Progenitor cell of endocrine pancreas (in vitro differentiated cells): ENCODE measurements at regions not wholly inside any gene's neighbourhood (a gene's known extent, or its start where the extent isn't known, plus 50 kb on each side); places are given as distances from the start of the nearest gene placed in this dataset.

ENCODE experiments used
- DNase-seq: peaks from one replicate; pipeline ENCODE4 v3.0.0; 2021; ENCODE audit warnings: low spot score; ENCODE audit not compliant: unreplicated experiment
- H3K27ac Mint-ChIP-seq: 2 replicates; pipeline ENCODE4 v1.8.0; 2021; ENCODE audit warnings: mild to moderate bottlenecking, moderate library complexity, mixed read lengths
- H3K27me3 Mint-ChIP-seq: 2 replicates; pipeline ENCODE4 v1.8.0; 2021; ENCODE audit warnings: mixed read lengths
- H3K36me3 Mint-ChIP-seq: 2 replicates; pipeline ENCODE4 v1.8.0; 2022; ENCODE audit warnings: mixed read lengths; ENCODE audit not compliant: insufficient read depth
- H3K4me1 Mint-ChIP-seq: 2 replicates; pipeline ENCODE4 v1.8.0; 2021; ENCODE audit warnings: low read depth, mixed read lengths
- H3K4me3 Mint-ChIP-seq: 2 replicates; pipeline ENCODE4 v1.8.0; 2021; ENCODE audit warnings: low read depth, mild to moderate bottlenecking, moderate library complexity, mixed read lengths
- H3K9me3 Mint-ChIP-seq: 2 replicates; pipeline ENCODE4 v1.8.0; 2021; ENCODE audit warnings: low read depth, mixed read lengths
- CTCF ChIP-seq: fragments of 200-600 bp; sonication (generic); IDR thresholded peaks from one replicate; pipeline ENCODE4 v1.5.0; 2021; ENCODE audit warnings: antibody characterized with exemption, mild to moderate bottlenecking; ENCODE audit not compliant: unreplicated experiment

- DNase-seq = no peak
- Mint-ChIP-seq H3K27ac (no peak overlapping the region), H3K36me3 (no peaks in the 10 kb centered on the region), H3K9me3 (no peaks in the 10 kb centered on the region), H3K4me3 (no peak overlapping the region), H3K4me1 (no peaks in the 10 kb centered on the region), H3K27me3 (no peaks in the 10 kb centered on the region)
- no peak for TF ChIP-seq CTCF
Observed at GRCh38 chr5:53357439-53357838, 123.0 kb upstream of the FST start.

- Mint-ChIP-seq H3K4me1 (no peaks in the 10 kb centered on the region), H3K4me3 (no peak overlapping the region), H3K9me3 (no peaks in the 10 kb centered on the region), H3K36me3 (no peaks in the 10 kb centered on the region), H3K27me3 (no peaks in the 10 kb centered on the region), H3K27ac (no peak overlapping the region)
- TF ChIP-seq CTCF = no peak
- DNase-seq = no peak
Observed at GRCh38 chr5:53358794-53359193, 121.6 kb upstream of the FST start.

- no peak overlapping the region for H3K4me3 Mint-ChIP-seq
- TF ChIP-seq CTCF = no peak
- no peak for DNase-seq
- H3K36me3 Mint-ChIP-seq = no peaks in the 10 kb centered on the region
- no peaks in the 10 kb centered on the region for H3K9me3 Mint-ChIP-seq
- H3K4me1 Mint-ChIP-seq = no peaks in the 10 kb centered on the region
- H3K27me3 Mint-ChIP-seq = no peaks in the 10 kb centered on the region
- H3K27ac Mint-ChIP-seq = no peak overlapping the region
Observed at GRCh38 chr5:53359916-53360517, 120.4 kb upstream of the FST start.

- H3K9me3 Mint-ChIP-seq = no peaks in the 10 kb centered on the region
- H3K4me3 Mint-ChIP-seq = no peak overlapping the region
Observed at GRCh38 chr5:53360811-53361210, 119.6 kb upstream of the FST start.

GRCh38 chr5:53361708-53362107 lies 118.7 kb upstream of the FST start:
- Mint-ChIP-seq H3K27me3 (no peaks in the 10 kb centered on the region), H3K36me3 (no peaks in the 10 kb centered on the region), H3K27ac (no peak overlapping the region), H3K4me3 (no peak overlapping the region), H3K4me1 (no peaks in the 10 kb centered on the region), H3K9me3 (no peaks in the 10 kb centered on the region)
- TF ChIP-seq CTCF = no peak
- DNase-seq = no peak

More at GRCh38 chr5:53360811-53361210, 119.6 kb upstream of the FST start:
- Mint-ChIP-seq H3K4me1 (no peaks in the 10 kb centered on the region), H3K27me3 (no peaks in the 10 kb centered on the region), H3K27ac (no peak overlapping the region), H3K36me3 (no peaks in the 10 kb centered on the region)
- no peak for TF ChIP-seq CTCF
- DNase-seq = no peak
